Endothelial cell (in vitro differentiated cells): ENCODE measurements at regions not wholly inside any gene's neighbourhood (a gene's known extent, or its start where the extent isn't known, plus 50 kb on each side); places are given as distances from the start of the nearest gene placed in this dataset.

Experiments used
- DNase-seq: peaks from one replicate; pipeline ENCODE4 v3.0.0; 2021; ENCODE audit warnings: low spot score
- H3K27ac Mint-ChIP-seq: one replicate; pipeline ENCODE4 v1.8.0; 2021; ENCODE audit warnings: mixed read lengths, inconsistent platforms; ENCODE audit not compliant: unreplicated experiment
- H3K27me3 Mint-ChIP-seq: one replicate; pipeline ENCODE4 v1.8.0; 2021; ENCODE audit warnings: mild to moderate bottlenecking, moderate library complexity, mixed read lengths, inconsistent platforms; ENCODE audit not compliant: unreplicated experiment
- H3K36me3 Mint-ChIP-seq: one replicate; pipeline ENCODE4 v1.8.0; 2021; ENCODE audit warnings: mild to moderate bottlenecking, low read depth, mixed read lengths, inconsistent platforms; ENCODE audit not compliant: unreplicated experiment
- H3K4me1 Mint-ChIP-seq: one replicate; pipeline ENCODE4 v1.8.0; 2021; ENCODE audit warnings: mild to moderate bottlenecking, mixed read lengths, inconsistent platforms; ENCODE audit not compliant: unreplicated experiment
- H3K4me3 Mint-ChIP-seq: one replicate; pipeline ENCODE4 v1.8.0; 2021; ENCODE audit warnings: mild to moderate bottlenecking, mixed read lengths, inconsistent platforms; ENCODE audit not compliant: unreplicated experiment
- H3K9me3 Mint-ChIP-seq: one replicate; pipeline ENCODE4 v1.8.0; 2021; ENCODE audit warnings: mixed read lengths, inconsistent platforms; ENCODE audit not compliant: unreplicated experiment
- CTCF ChIP-seq: fragments of 200-600 bp; sonication (generic); IDR thresholded peaks from one replicate; pipeline ENCODE4 v1.5.0; 2021; ENCODE audit warnings: antibody characterized with exemption; ENCODE audit not compliant: unreplicated experiment

GRCh38 chr9:85142496-85142911, 473.0 kb downstream of the NTRK2 start:
- H3K36me3 Mint-ChIP-seq = no peaks in the 10 kb centered on the region
- H3K27me3 Mint-ChIP-seq = peaks cover 2% of the 10 kb centered on the region
- no peak overlapping the region for H3K4me3 Mint-ChIP-seq
- no peak overlapping the region for H3K27ac Mint-ChIP-seq
- DNase-seq = no peak
- TF ChIP-seq CTCF = no peak
- peaks cover 5% of the 10 kb centered on the region for H3K4me1 Mint-ChIP-seq
- no peaks in the 10 kb centered on the region for H3K9me3 Mint-ChIP-seq

- no peaks in the 10 kb centered on the region for H3K4me1 Mint-ChIP-seq
- H3K4me3 Mint-ChIP-seq = no peak overlapping the region
- H3K27me3 Mint-ChIP-seq = no peaks in the 10 kb centered on the region
- H3K36me3 Mint-ChIP-seq = no peaks in the 10 kb centered on the region
- no peak for DNase-seq
- H3K9me3 Mint-ChIP-seq = no peaks in the 10 kb centered on the region
- H3K27ac Mint-ChIP-seq = no peak overlapping the region
- no peak for TF ChIP-seq CTCF
These were observed 468.2 kb downstream of the NTRK2 start for GRCh38 chr9:85137696-85138095.

- H3K36me3 Mint-ChIP-seq = no peaks in the 10 kb centered on the region
- H3K27ac Mint-ChIP-seq = no peak overlapping the region
- H3K4me3 Mint-ChIP-seq = no peak overlapping the region
- H3K4me1 Mint-ChIP-seq = no peaks in the 10 kb centered on the region
- H3K27me3 Mint-ChIP-seq = no peaks in the 10 kb centered on the region
- no peaks in the 10 kb centered on the region for H3K9me3 Mint-ChIP-seq
- no peak for DNase-seq
- no peak for TF ChIP-seq CTCF
These were observed 467.5 kb downstream of the NTRK2 start for GRCh38 chr9:85136987-85137386.

- no peaks in the 10 kb centered on the region for H3K9me3 Mint-ChIP-seq
- DNase-seq = no peak
- no peak overlapping the region for H3K27ac Mint-ChIP-seq
- no peak for TF ChIP-seq CTCF
- no peaks in the 10 kb centered on the region for H3K36me3 Mint-ChIP-seq
- H3K27me3 Mint-ChIP-seq = no peaks in the 10 kb centered on the region
- no peaks in the 10 kb centered on the region for H3K4me1 Mint-ChIP-seq
- no peak overlapping the region for H3K4me3 Mint-ChIP-seq
These were observed 467.0 kb downstream of the NTRK2 start for GRCh38 chr9:85136507-85136906.

GRCh38 chr9:85130764-85131163, 461.2 kb downstream of the NTRK2 start:
- Mint-ChIP-seq H3K4me3 (no peak overlapping the region), H3K9me3 (no peaks in the 10 kb centered on the region), H3K27ac (no peak overlapping the region), H3K27me3 (no peaks in the 10 kb centered on the region), H3K36me3 (no peaks in the 10 kb centered on the region), H3K4me1 (no peaks in the 10 kb centered on the region)
- DNase-seq = no peak
- TF ChIP-seq CTCF = no peak
